ENCODE measurements at regions not wholly inside any gene's neighbourhood (a gene's known extent, or its start where the extent isn't known, plus 50 kb on each side); places are given as distances from the start of the nearest gene placed in this dataset.

DNA sequence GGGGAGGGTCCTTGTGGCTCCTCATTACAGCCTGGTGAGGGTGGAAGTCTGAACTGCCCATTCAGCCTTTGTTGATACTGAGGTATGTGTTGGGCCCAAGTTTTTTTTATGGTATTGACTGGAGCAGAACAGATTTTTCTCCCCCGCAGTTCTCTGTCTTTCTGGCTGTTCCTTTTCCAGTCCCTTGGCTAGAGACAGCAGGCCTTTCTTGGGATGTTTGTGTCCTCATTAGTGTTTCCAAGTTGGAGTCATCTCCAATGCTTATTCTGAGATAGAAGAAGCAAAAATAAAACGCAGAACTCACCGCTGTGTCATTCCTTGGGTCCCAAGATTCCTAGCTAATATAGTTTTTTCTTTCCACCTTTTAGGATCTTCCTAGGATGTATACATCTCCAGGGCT, 193.3 kb downstream of the RAMP3 start:
- TF ChIP-seq, protein P1, sequence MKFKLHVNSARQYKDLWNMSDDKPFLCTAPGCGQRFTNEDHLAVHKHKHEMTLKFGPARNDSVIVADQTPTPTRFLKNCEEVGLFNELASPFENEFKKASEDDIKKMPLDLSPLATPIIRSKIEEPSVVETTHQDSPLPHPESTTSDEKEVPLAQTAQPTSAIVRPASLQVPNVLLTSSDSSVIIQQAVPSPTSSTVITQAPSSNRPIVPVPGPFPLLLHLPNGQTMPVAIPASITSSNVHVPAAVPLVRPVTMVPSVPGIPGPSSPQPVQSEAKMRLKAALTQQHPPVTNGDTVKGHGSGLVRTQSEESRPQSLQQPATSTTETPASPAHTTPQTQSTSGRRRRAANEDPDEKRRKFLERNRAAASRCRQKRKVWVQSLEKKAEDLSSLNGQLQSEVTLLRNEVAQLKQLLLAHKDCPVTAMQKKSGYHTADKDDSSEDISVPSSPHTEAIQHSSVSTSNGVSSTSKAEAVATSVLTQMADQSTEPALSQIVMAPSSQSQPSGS (IDR thresholded peaks at IDR 0.05; ENCODE audit: low read length) = no peak
- TF ChIP-seq RAD21 (IDR thresholded peaks at IDR 0.05; ENCODE audit: insufficient read depth, low read depth, low read length) = no peak
- TF ChIP-seq LARP7 (IDR thresholded peaks at IDR 0.05) = no peak

Data from GM12878 (cell line).